CD4-positive, alpha-beta T cell treated with Interleukin-4 for 4 hours (primary cell): ENCODE measurements at regions not wholly inside any gene's neighbourhood (a gene's known extent, or its start where the extent isn't known, plus 50 kb on each side); places are given as distances from the start of the nearest gene placed in this dataset.

ENCODE experiments used
- DNase-seq: peaks from one replicate; pipeline ENCODE4 v3.0.0-alpha.2; 2020

GRCh38 chr4:116400480-116400879 is 684.9 kb downstream of the TRAM1L1 start:
- DNase-seq: no peak

- DNase-seq: no peak
These were observed 687.7 kb downstream of the TRAM1L1 start for GRCh38 chr4:116397714-116398113.

- no peak for DNase-seq
These were observed 688.1 kb downstream of the TRAM1L1 start for GRCh38 chr4:116397291-116397690.

- DNase-seq: no peak
These were observed 690.0 kb downstream of the TRAM1L1 start for GRCh38 chr4:116395408-116395807.

GRCh38 chr4:116391020-116391419 is 694.4 kb downstream of the TRAM1L1 start:
- no peak for DNase-seq

GRCh38 chr4:116389139-116389538 is 696.2 kb downstream of the TRAM1L1 start:
- DNase-seq: no peak

GRCh38 chr4:116387937-116388474 is 697.4 kb downstream of the TRAM1L1 start:
- DNase-seq: no peak

GRCh38 chr4:116386856-116387255 is 698.5 kb downstream of the TRAM1L1 start:
- no peak for DNase-seq

- no peak for DNase-seq
These were observed 699.8 kb downstream of the TRAM1L1 start for GRCh38 chr4:116385583-116385982.

- no peak for DNase-seq
These were observed 710.6 kb downstream of the TRAM1L1 start for GRCh38 chr4:116374815-116375214.

- DNase-seq: no peak
These were observed 722.8 kb downstream of the TRAM1L1 start for GRCh38 chr4:116362583-116362982.

GRCh38 chr4:116361790-116362189 is 723.6 kb downstream of the TRAM1L1 start:
- no peak for DNase-seq

- peak; percentile 16 for DNase-seq
These were observed 726.6 kb downstream of the TRAM1L1 start for GRCh38 chr4:116358633-116359222.

GRCh38 chr4:116357758-116358157 is 727.6 kb downstream of the TRAM1L1 start:
- no peak for DNase-seq

GRCh38 chr4:116346750-116347149 is 738.6 kb downstream of the TRAM1L1 start:
- no peak for DNase-seq

GRCh38 chr4:116343809-116344208 is 741.6 kb downstream of the TRAM1L1 start:
- no peak for DNase-seq

GRCh38 chr4:116342143-116342542 is 743.2 kb downstream of the TRAM1L1 start:
- no peak for DNase-seq

- DNase-seq: no peak
These were observed 752.9 kb downstream of the TRAM1L1 start for GRCh38 chr4:116332508-116332907.

- no peak for DNase-seq
These were observed 757.0 kb downstream of the TRAM1L1 start for GRCh38 chr4:116328261-116328860.

- DNase-seq: no peak
These were observed 761.8 kb downstream of the TRAM1L1 start for GRCh38 chr4:116323606-116324005.

- DNase-seq: no peak
These were observed 763.9 kb downstream of the TRAM1L1 start for GRCh38 chr4:116321471-116321870.

GRCh38 chr4:116320859-116321258 is 764.5 kb downstream of the TRAM1L1 start:
- no peak for DNase-seq

- DNase-seq: no peak
These were observed 781.6 kb downstream of the TRAM1L1 start for GRCh38 chr4:116303736-116304188.

- no peak for DNase-seq
These were observed 782.2 kb downstream of the TRAM1L1 start for GRCh38 chr4:116302990-116303735.
